CD14-positive monocyte (primary cell): ENCODE measurements at regions not wholly inside any gene's neighbourhood (a gene's known extent, or its start where the extent isn't known, plus 50 kb on each side); places are given as distances from the start of the nearest gene placed in this dataset.

ENCODE experiments used
- DNase-seq, 3 donors: peaks; one replicate each; pipeline ENCODE4 v3.0.0-alpha.2; 2011 to 2022
- H2AFZ ChIP-seq: 2 replicates; pipeline ENCODE4 v1.6.0; 2012; ENCODE audit warnings: mild to moderate bottlenecking, low read depth, low read length, inconsistent platforms; ENCODE audit not compliant: insufficient read depth, poor library complexity, severe bottlenecking
- H3K27ac ChIP-seq, 2 donors: 1 replicate in 1 of 2; 2 replicates in 1 of 2; pipeline ENCODE4 v1.5.1; 2012 to 2013; ENCODE audit warnings: low read length in 2 of 2, control low read depth in 1 of 2, inconsistent platforms in 1 of 2, low read depth in 1 of 2, mild to moderate bottlenecking in 1 of 2
- H3K27me3 ChIP-seq, 2 donors: one replicate each; pipeline versions ENCODE4 v1.6.0 to v1.6.1; 2011 to 2013; ENCODE audit warnings: low read length in 2 of 2; ENCODE audit not compliant: control insufficient read depth in 2 of 2, insufficient read depth in 2 of 2
- H3K36me3 ChIP-seq, 2 donors: replicated peaks in 1 of 2; 1 replicate in 1 of 2; 2 replicates in 1 of 2; pipeline versions ENCODE4 v1.5.1 to v1.6.1; 2012 to 2013; ENCODE audit warnings: low read length in 2 of 2, control low read depth in 1 of 2, inconsistent platforms in 1 of 2, mild to moderate bottlenecking in 1 of 2; ENCODE audit not compliant: insufficient read depth in 2 of 2, control insufficient read depth in 1 of 2
- H3K4me1 ChIP-seq, 2 donors: 1 replicate in 1 of 2; 2 replicates in 1 of 2; pipeline versions ENCODE4 v1.5.1 to v1.6.1; 2012 to 2013; ENCODE audit warnings: low read length in 2 of 2, control low read depth in 1 of 2, inconsistent platforms in 1 of 2, mild to moderate bottlenecking in 1 of 2, moderate library complexity in 1 of 2; ENCODE audit not compliant: insufficient read depth in 2 of 2, control insufficient read depth in 1 of 2
- H3K4me2 ChIP-seq: replicated peaks from 2 replicates; pipeline ENCODE3; 2012; ENCODE audit warnings: low read length, moderate library complexity, mild to moderate bottlenecking; ENCODE audit not compliant: poor library complexity, severe bottlenecking; ENCODE audit errors: extremely low read depth
- H3K4me3 ChIP-seq, 3 experiments: fragments of 200-600 bp in 1 of 3; sonication (generic) in 1 of 3; replicated peaks in 1 of 3; 1 replicate in 2 of 3; 2 replicates in 1 of 3; pipeline ENCODE4 v1.5.1; 2011 to 2013; ENCODE audit warnings: low read length in 3 of 3, mild to moderate bottlenecking in 3 of 3, control low read depth in 2 of 3, low read depth in 2 of 3, inconsistent platforms in 1 of 3, moderate library complexity in 1 of 3
- H3K79me2 ChIP-seq: 2 replicates; pipeline ENCODE4 v1.6.0; 2012; ENCODE audit warnings: mild to moderate bottlenecking, control low read depth, inconsistent platforms, low read length, moderate library complexity; ENCODE audit not compliant: insufficient read depth
- H3K9ac ChIP-seq: 2 replicates; pipeline ENCODE4 v1.6.0; 2017; ENCODE audit warnings: low read length, mild to moderate bottlenecking; ENCODE audit not compliant: insufficient read depth, poor library complexity, severe bottlenecking
- H3K9me3 ChIP-seq, 2 donors: replicated peaks in 1 of 2; 1 replicate in 1 of 2; 2 replicates in 1 of 2; pipeline versions ENCODE4 v1.5.1 to v1.6.1; 2012 to 2013; ENCODE audit warnings: low read length in 2 of 2, control low read depth in 1 of 2; ENCODE audit not compliant: control insufficient read depth in 1 of 2, insufficient read depth in 1 of 2
- H4K20me1 ChIP-seq: 2 replicates; pipeline ENCODE4 v1.6.0; 2012; ENCODE audit warnings: mild to moderate bottlenecking, low read length, control low read depth, moderate library complexity; ENCODE audit not compliant: insufficient read depth
- H3K27ac Mint-ChIP-seq, 7 donors: one replicate each; pipeline ENCODE4 v1.8.0; 2020; ENCODE audit warnings: mild to moderate bottlenecking in 7 of 7, mixed read lengths in 7 of 7, moderate library complexity in 6 of 7, inconsistent platforms in 2 of 7
- H3K27me3 Mint-ChIP-seq, 3 donors: one replicate each; pipeline ENCODE4 v1.8.0; 2021 to 2022; ENCODE audit warnings: low read depth in 3 of 3, mild to moderate bottlenecking in 3 of 3, mixed read lengths in 3 of 3, moderate library complexity in 3 of 3, inconsistent platforms in 1 of 3
- H3K36me3 Mint-ChIP-seq, 2 donors: one replicate each; pipeline ENCODE4 v1.8.0; 2020; ENCODE audit warnings: mixed read lengths in 2 of 2, inconsistent platforms in 1 of 2, mild to moderate bottlenecking in 1 of 2
- H3K4me1 Mint-ChIP-seq: one replicate; pipeline ENCODE4 v1.8.0; 2020; ENCODE audit warnings: mild to moderate bottlenecking, mixed read lengths
- H3K4me3 Mint-ChIP-seq, 2 donors: one replicate each; pipeline ENCODE4 v1.8.0; 2020; ENCODE audit warnings: mild to moderate bottlenecking in 2 of 2, mixed read lengths in 2 of 2, moderate library complexity in 1 of 2
- H3K9me3 Mint-ChIP-seq, 7 donors: one replicate each; pipeline ENCODE4 v1.8.0; 2020 to 2022; ENCODE audit warnings: mixed read lengths in 7 of 7, mild to moderate bottlenecking in 6 of 7, moderate library complexity in 6 of 7, inconsistent platforms in 2 of 7
- WGBS: methylation state at CpG from one replicate; pipeline ENCODE4 v1.1.5; 2013; ENCODE audit warnings: missing lambda C conversion rate; ENCODE audit not compliant: insufficient coverage; 5-methylcytosine and 5-hydroxymethylcytosine counted together
- intact Hi-C, 2 donors: fragments of 100-400 bp; cut with micrococcal nuclease; formaldehyde crosslinking; loops; one replicate each; pipeline versions ENCODE4 v1.15.0 to v1.15.1; 2023
- TF ChIP-seq, protein P1 (sequence below): fragments of 200-600 bp; IDR thresholded peaks from one replicate; pipeline ENCODE4 v1.8.0; 2022; ENCODE audit warnings: antibody characterized with exemption, mild to moderate bottlenecking

DNA sequence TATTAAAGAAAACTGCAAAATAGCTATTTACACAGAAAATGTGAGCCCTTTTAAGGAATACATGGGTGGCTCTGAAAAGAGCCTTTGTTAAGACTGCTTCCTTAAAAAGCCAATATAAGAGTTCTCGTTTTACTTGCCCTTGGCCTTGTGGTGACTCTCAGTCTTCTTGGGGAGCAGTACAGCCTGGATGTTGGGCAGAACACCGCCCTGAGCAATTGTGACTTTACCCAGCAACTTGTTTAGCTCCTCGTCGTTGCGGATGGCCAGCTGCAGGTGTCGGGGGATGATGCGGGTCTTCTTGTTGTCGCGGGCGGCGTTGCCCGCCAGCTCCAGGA lies 111.5 kb downstream of the HFE start:
- 0% methylated on average over 11 of the region's 12 CpGs for WGBS
- peak overlapping the region; percentile 53 to 93 (median 64) for H3K4me3 ChIP-seq

DNA sequence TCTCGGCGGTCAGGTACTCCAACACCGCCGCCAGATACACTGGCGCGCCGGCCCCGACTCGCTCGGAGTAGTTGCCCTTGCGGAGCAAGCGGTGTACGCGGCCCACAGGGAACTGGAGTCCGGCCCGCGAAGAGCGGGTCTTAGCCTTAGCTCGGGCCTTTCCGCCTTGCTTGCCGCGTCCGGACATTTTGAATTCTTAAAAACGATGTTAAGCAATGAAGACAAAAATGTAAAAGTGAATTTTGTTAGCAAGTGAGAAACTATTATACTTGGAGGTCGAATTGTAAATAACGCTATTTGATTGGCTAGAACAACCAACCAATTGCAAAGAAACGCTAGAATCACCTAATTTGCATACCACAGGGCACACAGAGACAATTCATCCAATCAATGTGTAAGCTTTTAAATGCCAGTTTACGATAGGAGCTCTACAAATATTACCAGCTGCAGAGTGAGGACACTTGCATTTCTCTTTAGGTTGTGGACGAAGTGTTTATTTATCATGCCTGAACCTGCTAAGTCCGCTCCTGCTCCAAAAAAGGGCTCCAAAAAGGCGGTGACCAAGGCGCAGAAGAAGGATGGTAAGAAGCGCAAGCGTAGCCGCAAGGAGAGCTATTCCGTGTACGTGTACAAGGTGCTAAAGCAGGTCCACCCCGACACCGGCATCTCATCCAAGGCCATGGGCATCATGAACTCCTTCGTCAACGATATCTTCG lies 112.0 kb downstream of the HFE start:
- Histone ChIP-seq H3K4me1 (peaks cover 43 to 69% of the 10 kb centered on the region in 2 donors), H3K27ac (peak overlapping the region; percentile 88 to 93), H3K4me2 (peak overlapping the region; percentile 91), H3K4me3 (peak overlapping the region; percentile 53 to 93 (median 64)), H2AFZ (peak overlapping the region; percentile 71), H4K20me1 (peaks cover 20% of the 10 kb centered on the region), H3K9me3 (no peaks in the 10 kb centered on the region), H3K79me2 (peaks cover 26% of the 10 kb centered on the region), H3K9ac (peak overlapping the region; percentile 83), H3K27me3 (no peaks in the 10 kb centered on the region), H3K36me3 (no peaks in the 10 kb centered on the region)
- H3K9me3 Mint-ChIP-seq = peaks cover 0 to 3% (median 2%) of the 10 kb centered on the region in 7 donors
- TF ChIP-seq, protein P1, sequence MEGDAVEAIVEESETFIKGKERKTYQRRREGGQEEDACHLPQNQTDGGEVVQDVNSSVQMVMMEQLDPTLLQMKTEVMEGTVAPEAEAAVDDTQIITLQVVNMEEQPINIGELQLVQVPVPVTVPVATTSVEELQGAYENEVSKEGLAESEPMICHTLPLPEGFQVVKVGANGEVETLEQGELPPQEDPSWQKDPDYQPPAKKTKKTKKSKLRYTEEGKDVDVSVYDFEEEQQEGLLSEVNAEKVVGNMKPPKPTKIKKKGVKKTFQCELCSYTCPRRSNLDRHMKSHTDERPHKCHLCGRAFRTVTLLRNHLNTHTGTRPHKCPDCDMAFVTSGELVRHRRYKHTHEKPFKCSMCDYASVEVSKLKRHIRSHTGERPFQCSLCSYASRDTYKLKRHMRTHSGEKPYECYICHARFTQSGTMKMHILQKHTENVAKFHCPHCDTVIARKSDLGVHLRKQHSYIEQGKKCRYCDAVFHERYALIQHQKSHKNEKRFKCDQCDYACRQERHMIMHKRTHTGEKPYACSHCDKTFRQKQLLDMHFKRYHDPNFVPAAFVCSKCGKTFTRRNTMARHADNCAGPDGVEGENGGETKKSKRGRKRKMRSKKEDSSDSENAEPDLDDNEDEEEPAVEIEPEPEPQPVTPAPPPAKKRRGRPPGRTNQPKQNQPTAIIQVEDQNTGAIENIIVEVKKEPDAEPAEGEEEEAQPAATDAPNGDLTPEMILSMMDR = no peak
- peak; percentile 85 to 91 (median 87) for DNase-seq
- H3K36me3 Mint-ChIP-seq = peaks cover 0 to 2% of the 10 kb centered on the region in 2 donors
- H3K4me1 Mint-ChIP-seq = peaks cover 42% of the 10 kb centered on the region
- peak overlapping the region; percentile 94 to 98 (median 97) for H3K27ac Mint-ChIP-seq
- intact Hi-C loops = loop anchor here (5.0 to 10.0 kb wide), 3 partner anchors 73 to 88 kb away; a partner anchor contains a TSS
- no peaks in the 10 kb centered on the region for H3K27me3 Mint-ChIP-seq
- 0% methylated on average over 34 of the region's 42 CpGs for WGBS
- H3K4me3 Mint-ChIP-seq = peak overlapping the region; percentile 94 to 98

More for the DNA sequence above, 111.5 kb downstream of the HFE start:
- Histone ChIP-seq H3K79me2 (peaks cover 27% of the 10 kb centered on the region), H3K27me3 (no peaks in the 10 kb centered on the region), H3K36me3 (no peaks in the 10 kb centered on the region), H2AFZ (peak overlapping the region; percentile 71), H4K20me1 (peaks cover 20% of the 10 kb centered on the region), H3K4me1 (peaks cover 38 to 64% of the 10 kb centered on the region in 2 donors), H3K4me2 (peak overlapping the region; percentile 91), H3K9ac (peak overlapping the region; percentile 83), H3K27ac (peak overlapping the region; percentile 88 to 93), H3K9me3 (no peaks in the 10 kb centered on the region)
- peak in 2 of 3 donors; percentile 56 to 64 for DNase-seq
- H3K36me3 Mint-ChIP-seq = peaks cover 0 to 2% of the 10 kb centered on the region in 2 donors
- intact Hi-C loops = loop anchor here (5.0 to 10.0 kb wide), 3 partner anchors 74 to 89 kb away; a partner anchor contains a TSS
- TF ChIP-seq, protein P1 = no peak
- peaks cover 38% of the 10 kb centered on the region for H3K4me1 Mint-ChIP-seq
- peaks cover 0 to 3% (median 2%) of the 10 kb centered on the region in 7 donors for H3K9me3 Mint-ChIP-seq
- no peaks in the 10 kb centered on the region for H3K27me3 Mint-ChIP-seq
- peak overlapping the region; percentile 94 to 98 for H3K4me3 Mint-ChIP-seq
- peak overlapping the region; percentile 94 to 98 (median 97) for H3K27ac Mint-ChIP-seq
